ENCODE measurements at regions not wholly inside any gene's neighbourhood (a gene's known extent, or its start where the extent isn't known, plus 50 kb on each side); places are given as distances from the start of the nearest gene placed in this dataset.
A peak's percentile ranks its signal among the peaks of the same experiment; 100 is the strongest.

- no peak for FAIRE-seq
These were observed 58.5 kb downstream of the NPY1R start for GRCh38 chr4:163273922-163274321.

GRCh38 chr4:163273203-163273602 is 59.2 kb downstream of the NPY1R start:
- Histone ChIP-seq H3K9me3 (ENCODE audit: control insufficient read depth in 2 of 2, insufficient read depth in 1 of 2, low read depth in 1 of 2, low read length in 1 of 2) (no peaks in the 10 kb centered on the region), H3K27me3 (ENCODE audit: control insufficient read depth in 3 of 3, insufficient read depth in 3 of 3, low read length in 3 of 3) (no peaks in the 10 kb centered on the region), H3K27ac (ENCODE audit: low read depth in 1 of 3, low read length in 2 of 3) (no peak overlapping the region), H3K4me3 (ENCODE audit: low read depth in 1 of 3, low read length in 3 of 3) (no peak overlapping the region), H3K4me1 (ENCODE audit: control insufficient read depth in 3 of 3, insufficient read depth in 2 of 3, low read depth in 1 of 3, low read length in 2 of 3) (no peaks in the 10 kb centered on the region), H3K36me3 (ENCODE audit: control insufficient read depth in 3 of 3, insufficient read depth in 2 of 3, low read depth in 1 of 3, low read length in 3 of 3) (no peaks in the 10 kb centered on the region)
- 67 to 86% (median 76%) methylated on average over 1 of the region's 1 CpG for WGBS, 3 donors
- FAIRE-seq = no peak
- DNase-seq = no peak

More at GRCh38 chr4:163273922-163274321, 58.5 kb downstream of the NPY1R start:
- no peaks in the 10 kb centered on the region for H3K4me1 ChIP-seq (ENCODE audit: control insufficient read depth in 3 of 3, insufficient read depth in 2 of 3, low read depth in 1 of 3, low read length in 2 of 3)
- H3K9me3 ChIP-seq (ENCODE audit: control insufficient read depth in 2 of 2, insufficient read depth in 1 of 2, low read depth in 1 of 2, low read length in 1 of 2) = no peaks in the 10 kb centered on the region
- no peak overlapping the region for H3K27ac ChIP-seq (ENCODE audit: low read depth in 1 of 3, low read length in 2 of 3)
- WGBS, 3 donors = 79 to 85% (median 83%) methylated on average over 7 of the region's 7 CpGs
- DNase-seq = no peak
- no peaks in the 10 kb centered on the region for H3K27me3 ChIP-seq (ENCODE audit: control insufficient read depth in 3 of 3, insufficient read depth in 3 of 3, low read length in 3 of 3)
- no peak overlapping the region for H3K4me3 ChIP-seq (ENCODE audit: low read depth in 1 of 3, low read length in 3 of 3)
- no peaks in the 10 kb centered on the region for H3K36me3 ChIP-seq (ENCODE audit: control insufficient read depth in 3 of 3, insufficient read depth in 2 of 3, low read depth in 1 of 3, low read length in 3 of 3)

GRCh38 chr4:163271555-163272127 is 60.8 kb downstream of the NPY1R start:
- DNase-seq (no peak), FAIRE-seq (no peak)
- H3K27ac ChIP-seq (ENCODE audit: low read depth in 1 of 3, low read length in 2 of 3) = no peak overlapping the region
- H3K4me1 ChIP-seq (ENCODE audit: control insufficient read depth in 3 of 3, insufficient read depth in 2 of 3, low read depth in 1 of 3, low read length in 2 of 3) = no peaks in the 10 kb centered on the region
- H3K9me3 ChIP-seq (ENCODE audit: control insufficient read depth in 2 of 2, insufficient read depth in 1 of 2, low read depth in 1 of 2, low read length in 1 of 2) = no peaks in the 10 kb centered on the region
- H3K27me3 ChIP-seq (ENCODE audit: control insufficient read depth in 3 of 3, insufficient read depth in 3 of 3, low read length in 3 of 3) = no peaks in the 10 kb centered on the region
- WGBS, 3 donors = 57 to 64% (median 57%) methylated on average over 2 of the region's 2 CpGs
- no peaks in the 10 kb centered on the region for H3K36me3 ChIP-seq (ENCODE audit: control insufficient read depth in 3 of 3, insufficient read depth in 2 of 3, low read depth in 1 of 3, low read length in 3 of 3)
- no peak overlapping the region for H3K4me3 ChIP-seq (ENCODE audit: low read depth in 1 of 3, low read length in 3 of 3)

GRCh38 chr4:163269869-163270268 is 62.5 kb downstream of the NPY1R start:
- FAIRE-seq (no peak), DNase-seq (peak in 1 of 2 donors; percentile 17)
- H3K27ac ChIP-seq (ENCODE audit: low read depth in 1 of 3, low read length in 2 of 3) = no peak overlapping the region
- H3K27me3 ChIP-seq (ENCODE audit: control insufficient read depth in 3 of 3, insufficient read depth in 3 of 3, low read length in 3 of 3) = no peaks in the 10 kb centered on the region
- H3K4me1 ChIP-seq (ENCODE audit: control insufficient read depth in 3 of 3, insufficient read depth in 2 of 3, low read depth in 1 of 3, low read length in 2 of 3) = no peaks in the 10 kb centered on the region
- H3K4me3 ChIP-seq (ENCODE audit: low read depth in 1 of 3, low read length in 3 of 3) = no peak overlapping the region
- H3K36me3 ChIP-seq (ENCODE audit: control insufficient read depth in 3 of 3, insufficient read depth in 2 of 3, low read depth in 1 of 3, low read length in 3 of 3) = no peaks in the 10 kb centered on the region
- H3K9me3 ChIP-seq (ENCODE audit: control insufficient read depth in 2 of 2, insufficient read depth in 1 of 2, low read depth in 1 of 2, low read length in 1 of 2) = no peaks in the 10 kb centered on the region
- 74 to 85% (median 74%) methylated on average over 5 of the region's 5 CpGs for WGBS, 3 donors

- Histone ChIP-seq H3K9me3 (ENCODE audit: control insufficient read depth in 2 of 2, insufficient read depth in 1 of 2, low read depth in 1 of 2, low read length in 1 of 2) (no peaks in the 10 kb centered on the region), H3K36me3 (ENCODE audit: control insufficient read depth in 3 of 3, insufficient read depth in 2 of 3, low read depth in 1 of 3, low read length in 3 of 3) (no peaks in the 10 kb centered on the region), H3K27me3 (ENCODE audit: control insufficient read depth in 3 of 3, insufficient read depth in 3 of 3, low read length in 3 of 3) (no peaks in the 10 kb centered on the region), H3K4me1 (ENCODE audit: control insufficient read depth in 3 of 3, insufficient read depth in 2 of 3, low read depth in 1 of 3, low read length in 2 of 3) (no peaks in the 10 kb centered on the region), H3K4me3 (ENCODE audit: low read depth in 1 of 3, low read length in 3 of 3) (no peak overlapping the region), H3K27ac (ENCODE audit: low read depth in 1 of 3, low read length in 2 of 3) (no peak overlapping the region)
- no peak for FAIRE-seq
- WGBS, 3 donors = 10 to 56% (median 40%) methylated on average over 2 of the region's 2 CpGs
- peak; percentile 61 to 72 for DNase-seq
These were observed 63.2 kb downstream of the NPY1R start for GRCh38 chr4:163269166-163269565.

GRCh38 chr4:163264934-163265333 is 67.5 kb downstream of the NPY1R start:
- DNase-seq (no peak), FAIRE-seq (no peak)
- no peaks in the 10 kb centered on the region for H3K9me3 ChIP-seq (ENCODE audit: control insufficient read depth in 2 of 2, insufficient read depth in 1 of 2, low read depth in 1 of 2, low read length in 1 of 2)
- no peaks in the 10 kb centered on the region for H3K27me3 ChIP-seq (ENCODE audit: control insufficient read depth in 3 of 3, insufficient read depth in 3 of 3, low read length in 3 of 3)
- no peaks in the 10 kb centered on the region for H3K4me1 ChIP-seq (ENCODE audit: control insufficient read depth in 3 of 3, insufficient read depth in 2 of 3, low read depth in 1 of 3, low read length in 2 of 3)
- no peak overlapping the region for H3K4me3 ChIP-seq (ENCODE audit: low read depth in 1 of 3, low read length in 3 of 3)
- WGBS, 3 donors = 15 to 50% (median 20%) methylated on average over 2 of the region's 2 CpGs
- no peaks in the 10 kb centered on the region for H3K36me3 ChIP-seq (ENCODE audit: control insufficient read depth in 3 of 3, insufficient read depth in 2 of 3, low read depth in 1 of 3, low read length in 3 of 3)
- no peak overlapping the region for H3K27ac ChIP-seq (ENCODE audit: low read depth in 1 of 3, low read length in 2 of 3)

GRCh38 chr4:163263606-163264005 is 68.8 kb downstream of the NPY1R start:
- H3K4me3 ChIP-seq (ENCODE audit: low read depth in 1 of 3, low read length in 3 of 3) = no peak overlapping the region
- no peaks in the 10 kb centered on the region for H3K36me3 ChIP-seq (ENCODE audit: control insufficient read depth in 3 of 3, insufficient read depth in 2 of 3, low read depth in 1 of 3, low read length in 3 of 3)
- no peak for DNase-seq
- no peaks in the 10 kb centered on the region for H3K4me1 ChIP-seq (ENCODE audit: control insufficient read depth in 3 of 3, insufficient read depth in 2 of 3, low read depth in 1 of 3, low read length in 2 of 3)
- H3K9me3 ChIP-seq (ENCODE audit: control insufficient read depth in 2 of 2, insufficient read depth in 1 of 2, low read depth in 1 of 2, low read length in 1 of 2) = no peaks in the 10 kb centered on the region
- no peak overlapping the region for H3K27ac ChIP-seq (ENCODE audit: low read depth in 1 of 3, low read length in 2 of 3)
- 43 to 58% (median 45%) methylated on average over 1 of the region's 1 CpG for WGBS, 3 donors
- H3K27me3 ChIP-seq (ENCODE audit: control insufficient read depth in 3 of 3, insufficient read depth in 3 of 3, low read length in 3 of 3) = no peaks in the 10 kb centered on the region
- no peak for FAIRE-seq

- Histone ChIP-seq H3K9me3 (ENCODE audit: control insufficient read depth in 2 of 2, insufficient read depth in 1 of 2, low read depth in 1 of 2, low read length in 1 of 2) (peaks cover 0 to 8% of the 10 kb centered on the region in 2 donors), H3K27ac (ENCODE audit: low read depth in 1 of 3, low read length in 2 of 3) (no peak overlapping the region), H3K27me3 (ENCODE audit: control insufficient read depth in 3 of 3, insufficient read depth in 3 of 3, low read length in 3 of 3) (no peaks in the 10 kb centered on the region), H3K4me3 (ENCODE audit: low read depth in 1 of 3, low read length in 3 of 3) (no peak overlapping the region), H3K36me3 (ENCODE audit: control insufficient read depth in 3 of 3, insufficient read depth in 2 of 3, low read depth in 1 of 3, low read length in 3 of 3) (no peaks in the 10 kb centered on the region), H3K4me1 (ENCODE audit: control insufficient read depth in 3 of 3, insufficient read depth in 2 of 3, low read depth in 1 of 3, low read length in 2 of 3) (no peaks in the 10 kb centered on the region)
- 57 to 76% (median 73%) methylated on average over 3 of the region's 3 CpGs for WGBS, 3 donors
- DNase-seq (no peak), FAIRE-seq (no peak)
These were observed 75.6 kb downstream of the NPY1R start for GRCh38 chr4:163256680-163257343.

GRCh38 chr4:163251204-163251603 is 81.2 kb downstream of the NPY1R start:
- Histone ChIP-seq H3K4me3 (ENCODE audit: low read depth in 1 of 3, low read length in 3 of 3) (no peak overlapping the region), H3K27me3 (ENCODE audit: control insufficient read depth in 3 of 3, insufficient read depth in 3 of 3, low read length in 3 of 3) (no peaks in the 10 kb centered on the region), H3K9me3 (ENCODE audit: control insufficient read depth in 2 of 2, insufficient read depth in 1 of 2, low read depth in 1 of 2, low read length in 1 of 2) (peaks cover 0 to 8% of the 10 kb centered on the region in 2 donors), H3K36me3 (ENCODE audit: control insufficient read depth in 3 of 3, insufficient read depth in 2 of 3, low read depth in 1 of 3, low read length in 3 of 3) (no peaks in the 10 kb centered on the region), H3K4me1 (ENCODE audit: control insufficient read depth in 3 of 3, insufficient read depth in 2 of 3, low read depth in 1 of 3, low read length in 2 of 3) (no peaks in the 10 kb centered on the region), H3K27ac (ENCODE audit: low read depth in 1 of 3, low read length in 2 of 3) (no peak overlapping the region)
- no peak for DNase-seq
- 76 to 82% (median 79%) methylated on average over 2 of the region's 2 CpGs for WGBS, 3 donors
- FAIRE-seq = no peak
